ENCODE measurements at regions not wholly inside any gene's neighbourhood (a gene's known extent, or its start where the extent isn't known, plus 50 kb on each side); places are given as distances from the start of the nearest gene placed in this dataset.
"Not testable (repeated sequence)": the region's sequence is repeated elsewhere in the genome, so short reads cannot be mapped to it uniquely, and the experiment has no call there.

DNA sequence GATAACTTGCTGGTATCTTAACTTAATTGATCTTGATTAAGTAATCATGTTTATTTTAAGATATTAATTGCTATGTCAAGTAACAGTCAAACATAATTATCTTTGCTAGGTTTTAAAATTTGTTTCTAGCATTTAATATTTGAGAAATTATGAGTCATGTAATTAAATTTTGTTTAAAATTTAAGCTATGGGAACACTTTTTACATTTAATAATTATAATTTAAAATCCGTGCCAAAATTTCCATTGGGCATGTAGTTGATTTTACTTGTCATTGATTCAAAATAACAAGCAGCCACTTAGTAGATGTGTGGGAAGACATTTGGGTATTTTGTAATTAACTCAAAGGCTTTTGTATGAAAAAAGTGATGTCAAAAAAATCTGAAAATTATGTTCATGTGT lies 779.6 kb downstream of the PCDH11X start:
- TF ChIP-seq, protein P1, sequence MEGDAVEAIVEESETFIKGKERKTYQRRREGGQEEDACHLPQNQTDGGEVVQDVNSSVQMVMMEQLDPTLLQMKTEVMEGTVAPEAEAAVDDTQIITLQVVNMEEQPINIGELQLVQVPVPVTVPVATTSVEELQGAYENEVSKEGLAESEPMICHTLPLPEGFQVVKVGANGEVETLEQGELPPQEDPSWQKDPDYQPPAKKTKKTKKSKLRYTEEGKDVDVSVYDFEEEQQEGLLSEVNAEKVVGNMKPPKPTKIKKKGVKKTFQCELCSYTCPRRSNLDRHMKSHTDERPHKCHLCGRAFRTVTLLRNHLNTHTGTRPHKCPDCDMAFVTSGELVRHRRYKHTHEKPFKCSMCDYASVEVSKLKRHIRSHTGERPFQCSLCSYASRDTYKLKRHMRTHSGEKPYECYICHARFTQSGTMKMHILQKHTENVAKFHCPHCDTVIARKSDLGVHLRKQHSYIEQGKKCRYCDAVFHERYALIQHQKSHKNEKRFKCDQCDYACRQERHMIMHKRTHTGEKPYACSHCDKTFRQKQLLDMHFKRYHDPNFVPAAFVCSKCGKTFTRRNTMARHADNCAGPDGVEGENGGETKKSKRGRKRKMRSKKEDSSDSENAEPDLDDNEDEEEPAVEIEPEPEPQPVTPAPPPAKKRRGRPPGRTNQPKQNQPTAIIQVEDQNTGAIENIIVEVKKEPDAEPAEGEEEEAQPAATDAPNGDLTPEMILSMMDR (IDR thresholded peaks at IDR 0.05; ENCODE audit: poor library complexity), result not testable (repeated sequence)
- TF ChIP-seq EZH2phosphoT487 (IDR thresholded peaks at IDR 0.05; ENCODE audit: low read depth, severe bottlenecking, unreplicated experiment); EZH2 (IDR thresholded peaks at IDR 0.05; ENCODE audit: borderline replicate concordance): not testable (repeated sequence)
